ENCODE measurements at regions not wholly inside any gene's neighbourhood (a gene's known extent, or its start where the extent isn't known, plus 50 kb on each side); places are given as distances from the start of the nearest gene placed in this dataset.
A peak's percentile ranks its signal among the peaks of the same experiment; 100 is the strongest.

GRCh38 chr10:111785921-111786320, 397.6 kb downstream of the GPAM start:
- no peak for DNase-seq

- no peak for DNase-seq
These were observed 393.7 kb downstream of the GPAM start for GRCh38 chr10:111789821-111790220.

GRCh38 chr10:111801841-111802240, 381.7 kb downstream of the GPAM start:
- DNase-seq, result no peak

- DNase-seq, result no peak
These were observed 378.8 kb downstream of the GPAM start for GRCh38 chr10:111804781-111805180.

GRCh38 chr10:111811517-111811916, 372.0 kb downstream of the GPAM start:
- DNase-seq, result no peak

GRCh38 chr10:111820471-111820870, 363.1 kb downstream of the GPAM start:
- DNase-seq, result no peak

GRCh38 chr10:111821871-111822270, 361.7 kb downstream of the GPAM start:
- DNase-seq, result peak in 19 of 56 donors; percentile 2 to 40 (median 11)

- DNase-seq, result no peak
These were observed 360.9 kb downstream of the GPAM start for GRCh38 chr10:111822661-111823060.

GRCh38 chr10:111824128-111824527, 359.4 kb downstream of the GPAM start:
- peak in 9 of 56 donors; percentile 4 to 23 (median 9) for DNase-seq

GRCh38 chr10:111830359-111830758, 353.2 kb downstream of the GPAM start:
- no peak for DNase-seq

GRCh38 chr10:111831058-111831457, 352.5 kb downstream of the GPAM start:
- DNase-seq, result no peak

- no peak for DNase-seq
These were observed 350.3 kb downstream of the GPAM start for GRCh38 chr10:111833251-111833650.

GRCh38 chr10:111835574-111835973, 348.0 kb downstream of the GPAM start:
- DNase-seq, result peak in 5 of 56 donors; percentile 3 to 19 (median 14)

- DNase-seq, result no peak
These were observed 347.5 kb downstream of the GPAM start for GRCh38 chr10:111836064-111836463.

- no peak for DNase-seq
These were observed 347.0 kb downstream of the GPAM start for GRCh38 chr10:111836571-111836970.

- peak in 1 of 56 donors; percentile 3 for DNase-seq
These were observed 346.5 kb downstream of the GPAM start for GRCh38 chr10:111837086-111837485.

GRCh38 chr10:111837985-111838384, 345.6 kb downstream of the GPAM start:
- no peak for DNase-seq

- DNase-seq, result no peak
These were observed 343.0 kb downstream of the GPAM start for GRCh38 chr10:111840546-111840945.

- no peak for DNase-seq
These were observed 330.8 kb downstream of the GPAM start for GRCh38 chr10:111852801-111853200.

- no peak for DNase-seq
These were observed 326.9 kb downstream of the GPAM start for GRCh38 chr10:111856631-111857030.

GRCh38 chr10:111865550-111865949, 318.0 kb downstream of the GPAM start:
- DNase-seq, result no peak

- no peak for DNase-seq
These were observed 312.1 kb downstream of the GPAM start for GRCh38 chr10:111871458-111871857.

- no peak for DNase-seq
These were observed 311.0 kb downstream of the GPAM start for GRCh38 chr10:111872591-111872990.

- DNase-seq, result no peak
These were observed 310.5 kb downstream of the GPAM start for GRCh38 chr10:111873041-111873440.
